ENCODE measurements at regions not wholly inside any gene's neighbourhood (a gene's known extent, or its start where the extent isn't known, plus 50 kb on each side); places are given as distances from the start of the nearest gene placed in this dataset.

DNA sequence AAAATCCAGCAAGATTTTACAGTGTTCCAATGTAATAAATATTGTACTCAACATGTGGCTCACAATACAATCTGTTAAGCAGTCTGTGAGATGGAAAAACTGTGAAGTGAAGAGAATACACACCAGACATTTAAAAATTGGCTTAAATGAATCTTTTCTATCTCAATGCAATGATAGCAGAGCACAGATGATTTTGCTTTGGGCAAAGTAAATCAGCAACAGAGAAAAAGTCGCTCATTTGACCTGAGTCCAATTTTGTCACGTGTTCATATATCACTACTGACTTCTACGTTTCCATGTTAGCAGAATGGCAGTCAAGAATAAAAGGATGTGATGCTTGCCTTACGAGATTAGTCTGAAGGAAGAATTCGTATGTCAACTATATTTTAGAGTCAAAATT is 506.7 kb downstream of the POM121L12 start:
- TF ChIP-seq LEF1 (IDR thresholded peaks at IDR 0.05; ENCODE audit: borderline replicate concordance) (no peak), NFRKB (IDR thresholded peaks at IDR 0.05) (no peak), SUZ12 (IDR thresholded peaks at IDR 0.05) (no peak), ZNF384 (IDR thresholded peaks at IDR 0.05) (no peak), BHLHE40 (IDR thresholded peaks at IDR 0.05; ENCODE audit: borderline replicate concordance) (no peak), ELF4 (IDR thresholded peaks at IDR 0.05) (no peak), ARNT (IDR thresholded peaks at IDR 0.05) (no peak), FOXK2 (IDR thresholded peaks at IDR 0.05) (no peak), FOXM1 (IDR thresholded peaks at IDR 0.05; ENCODE audit: borderline replicate concordance) (no peak), HDGF (IDR thresholded peaks at IDR 0.05; ENCODE audit: borderline replicate concordance) (no peak), FOXA1 (IDR thresholded peaks at IDR 0.05) (no peak), SP1 (IDR thresholded peaks at IDR 0.05) (no peak)
- POLR2A ChIA-PET, result no interaction called here
- DNase-seq (ENCODE audit: extremely low spot score), result no peak
- CTCF ChIA-PET, result no interaction called here
